HEK293 (cell line): ENCODE measurements at regions not wholly inside any gene's neighbourhood (a gene's known extent, or its start where the extent isn't known, plus 50 kb on each side); places are given as distances from the start of the nearest gene placed in this dataset.

ENCODE experiments used
- CTCF ChIA-PET: fragments of 350-600 bp; formaldehyde crosslinking; extraction: SDS; loops from one replicate; lab custom pipeline; 2021; ENCODE audit warnings: antibody characterized with exemption; lab: Yijun Ruan, JAX
- POLR2A ChIA-PET: fragments of 300-600 bp; formaldehyde crosslinking; extraction: SDS; loops from one replicate; lab custom pipeline; 2020; ENCODE audit warnings: antibody characterized with exemption, inconsistent platforms; lab: Yijun Ruan, JAX
- H3K27ac ChIP-seq: fragments of 200-500 bp; sonication (Bioruptor generic); 2 replicates; pipeline ENCODE4 v1.5.1; 2014; ENCODE audit warnings: low read depth, low read length, control low read depth, inconsistent platforms; ENCODE audit errors: extremely low read depth
- H3K36me3 ChIP-seq, 2 experiments: fragments of 200-500 bp in 1 of 2; sonication (Bioruptor generic) in 1 of 2; 1 replicate in 1 of 2; 2 replicates in 1 of 2; pipeline ENCODE4 v1.5.1; 2014 to 2017; ENCODE audit warnings: inconsistent platforms in 2 of 2, low read length in 2 of 2; ENCODE audit not compliant: control insufficient read depth in 2 of 2, insufficient read depth in 1 of 2
- H3K4me1 ChIP-seq: fragments of 200-500 bp; sonication (Bioruptor generic); 2 replicates; pipeline ENCODE4 v1.5.1; 2014; ENCODE audit warnings: mild to moderate bottlenecking, low read length, inconsistent platforms; ENCODE audit not compliant: control insufficient read depth, insufficient read depth
- H3K4me3 ChIP-seq: 2 replicates; pipeline ENCODE4 v1.5.1; 2011; ENCODE audit warnings: low read depth, mild to moderate bottlenecking, control low read depth, low read length, moderate library complexity
- H3K9me3 ChIP-seq: fragments of 200-500 bp; sonication (Bioruptor generic); 2 replicates; pipeline ENCODE4 v1.5.1; 2014; ENCODE audit warnings: low read depth, low read length, inconsistent platforms; ENCODE audit not compliant: control insufficient read depth, insufficient read depth
- BCL11B ChIP-seq: fragments of 450-650 bp; formaldehyde crosslinking; IDR thresholded peaks from 2 replicates; pipeline ENCODE4 v1.5.1; 2016; ENCODE audit warnings: low read depth, missing biosample characterization, missing genetic modification characterization
- GLIS2 ChIP-seq: fragments of 450-650 bp; formaldehyde crosslinking; IDR thresholded peaks from 2 replicates; pipeline ENCODE4 v1.5.1; 2016; ENCODE audit warnings: missing biosample characterization, missing genetic modification characterization
- OVOL3 ChIP-seq: fragments of 450-650 bp; formaldehyde crosslinking; IDR thresholded peaks from 2 replicates; pipeline ENCODE4 v1.5.1; 2016; ENCODE audit warnings: missing biosample characterization, missing genetic modification characterization
- SCRT2 ChIP-seq: fragments of 450-650 bp; formaldehyde crosslinking; IDR thresholded peaks from 2 replicates; pipeline ENCODE4 v1.5.1; 2016; ENCODE audit warnings: missing biosample characterization, missing genetic modification characterization
- SP7 ChIP-seq: fragments of 450-650 bp; formaldehyde crosslinking; IDR thresholded peaks from 2 replicates; pipeline ENCODE4 v1.5.1; 2016; ENCODE audit warnings: missing biosample characterization, missing genetic modification characterization
- ZFP3 ChIP-seq: fragments of 450-650 bp; formaldehyde crosslinking; IDR thresholded peaks from 2 replicates; pipeline ENCODE4 v1.5.1; 2016; ENCODE audit warnings: low read depth, missing biosample characterization, missing genetic modification characterization
- ZNF266 ChIP-seq: fragments of 450-650 bp; formaldehyde crosslinking; IDR thresholded peaks from 2 replicates; pipeline ENCODE4 v1.5.1; 2016; ENCODE audit warnings: missing biosample characterization, missing genetic modification characterization, low read depth
- ZNF350 ChIP-seq: fragments of 450-650 bp; formaldehyde crosslinking; IDR thresholded peaks from 2 replicates; pipeline ENCODE4 v1.5.0; 2017; ENCODE audit warnings: missing biosample characterization, mild to moderate bottlenecking, missing genetic modification characterization
- ZNF394 ChIP-seq: fragments of 450-650 bp; formaldehyde crosslinking; IDR thresholded peaks from 2 replicates; pipeline ENCODE4 v1.5.1; 2016; ENCODE audit warnings: missing biosample characterization, missing genetic modification characterization, mild to moderate bottlenecking, moderate library complexity, borderline replicate concordance
- ZNF433 ChIP-seq: fragments of 450-650 bp; formaldehyde crosslinking; IDR thresholded peaks from 2 replicates; pipeline ENCODE4 v1.5.1; 2016; ENCODE audit warnings: missing biosample characterization, missing genetic modification characterization, low read depth
- ZNF473 ChIP-seq: fragments of 450-650 bp; formaldehyde crosslinking; IDR thresholded peaks from 2 replicates; pipeline ENCODE4 v1.5.1; 2017; ENCODE audit warnings: missing biosample characterization, missing genetic modification characterization
- ZNF571 ChIP-seq: fragments of 450-650 bp; formaldehyde crosslinking; IDR thresholded peaks from 2 replicates; pipeline ENCODE4 v1.5.0; 2017; ENCODE audit warnings: missing biosample characterization, missing genetic modification characterization
- ZNF596 ChIP-seq: fragments of 450-650 bp; IDR thresholded peaks from 2 replicates; pipeline ENCODE4 v1.5.0; 2018; ENCODE audit warnings: missing biosample characterization, mild to moderate bottlenecking, missing genetic modification characterization, moderate library complexity
- ZNF610 ChIP-seq: fragments of 450-650 bp; formaldehyde crosslinking; IDR thresholded peaks from 2 replicates; pipeline ENCODE4 v1.5.1; 2016; ENCODE audit warnings: missing biosample characterization, missing genetic modification characterization, borderline replicate concordance
- ZNF76 ChIP-seq: fragments of 450-650 bp; formaldehyde crosslinking; IDR thresholded peaks from 2 replicates; pipeline ENCODE4; 2016; ENCODE audit warnings: low read depth, missing biosample characterization, missing genetic modification characterization, borderline replicate concordance
- ZNF768 ChIP-seq: fragments of 450-650 bp; formaldehyde crosslinking; IDR thresholded peaks from 2 replicates; pipeline ENCODE4 v1.5.1; 2018; ENCODE audit warnings: missing biosample characterization, mild to moderate bottlenecking, missing genetic modification characterization
- ZNF785 ChIP-seq: fragments of 450-650 bp; formaldehyde crosslinking; IDR thresholded peaks from 2 replicates; pipeline ENCODE4 v1.5.1; 2016; ENCODE audit warnings: missing biosample characterization, missing genetic modification characterization
- ZNF792 ChIP-seq: fragments of 450-650 bp; formaldehyde crosslinking; IDR thresholded peaks from 2 replicates; pipeline ENCODE4 v1.5.1; 2016; ENCODE audit warnings: missing biosample characterization, missing genetic modification characterization
- TF ChIP-seq, protein P1 (sequence below): fragments of 450-650 bp; formaldehyde crosslinking; optimal IDR thresholded peaks from 2 replicates; pipeline ENCODE3; 2016; ENCODE audit warnings: missing biosample characterization, mild to moderate bottlenecking, missing genetic modification characterization
- TF ChIP-seq, protein P2 (sequence below): fragments of 450-650 bp; formaldehyde crosslinking; IDR thresholded peaks from 2 replicates; pipeline ENCODE4 v1.5.1; 2016; ENCODE audit warnings: missing biosample characterization, missing genetic modification characterization

DNA sequence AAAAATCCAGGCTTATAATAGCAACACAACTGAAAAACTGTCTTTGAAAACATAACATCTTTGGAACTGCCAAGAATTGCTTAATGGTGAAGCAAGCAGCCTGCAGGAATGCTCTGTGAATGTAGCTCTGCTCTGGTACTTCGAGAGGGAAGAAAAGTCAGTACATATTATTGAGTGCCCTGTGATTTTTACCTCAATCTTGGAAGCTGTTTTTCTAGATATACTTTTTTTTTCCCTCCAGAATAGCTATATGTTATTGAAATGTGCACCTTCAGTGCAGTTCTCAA is 508.1 kb downstream of the PCNX1 start (continued):
- TF ChIP-seq, protein P1, sequence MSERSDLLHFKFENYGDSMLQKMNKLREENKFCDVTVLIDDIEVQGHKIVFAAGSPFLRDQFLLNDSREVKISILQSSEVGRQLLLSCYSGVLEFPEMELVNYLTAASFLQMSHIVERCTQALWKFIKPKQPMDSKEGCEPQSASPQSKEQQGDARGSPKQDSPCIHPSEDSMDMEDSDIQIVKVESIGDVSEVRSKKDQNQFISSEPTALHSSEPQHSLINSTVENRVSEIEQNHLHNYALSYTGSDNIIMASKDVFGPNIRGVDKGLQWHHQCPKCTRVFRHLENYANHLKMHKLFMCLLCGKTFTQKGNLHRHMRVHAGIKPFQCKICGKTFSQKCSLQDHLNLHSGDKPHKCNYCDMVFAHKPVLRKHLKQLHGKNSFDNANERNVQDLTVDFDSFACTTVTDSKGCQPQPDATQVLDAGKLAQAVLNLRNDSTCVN: no peak

DNA sequence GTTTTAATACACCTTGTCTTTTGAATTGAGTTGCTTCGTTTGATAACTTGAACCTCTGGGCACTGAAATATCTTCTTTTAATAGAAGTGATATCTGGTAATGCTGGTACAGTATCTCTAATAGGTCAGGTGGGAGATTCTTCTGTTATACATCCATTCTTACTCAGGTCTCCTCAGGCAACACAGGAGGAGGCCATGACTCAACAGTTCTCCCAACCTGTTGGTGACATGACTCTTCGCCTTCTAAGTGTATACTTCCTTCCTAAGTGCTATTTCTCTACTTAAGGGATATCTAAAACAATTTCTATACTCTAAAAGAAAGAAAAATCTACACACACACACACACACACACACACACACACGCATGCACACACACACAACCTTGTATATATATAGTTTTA is 509.1 kb downstream of the PCNX1 start:
- ChIA-PET CTCF (no interaction called here), POLR2A (no interaction called here)
- Histone ChIP-seq H3K4me3 (no peak overlapping the region), H3K36me3 (peaks cover 0 to 6% of the 10 kb centered on the region in 2 experiments; a peak in 1 of 3 replicates), H3K27ac (no peak overlapping the region), H3K4me1 (no peaks in the 10 kb centered on the region)
- TF ChIP-seq SCRT2 (peak; percentile 60; the same call in 1 of the 2 replicates), ZNF76 (no peak)
- TF ChIP-seq, all 188 proteins: peak for 1
- no peaks in the 10 kb centered on the region for H3K9me3 ChIP-seq

DNA sequence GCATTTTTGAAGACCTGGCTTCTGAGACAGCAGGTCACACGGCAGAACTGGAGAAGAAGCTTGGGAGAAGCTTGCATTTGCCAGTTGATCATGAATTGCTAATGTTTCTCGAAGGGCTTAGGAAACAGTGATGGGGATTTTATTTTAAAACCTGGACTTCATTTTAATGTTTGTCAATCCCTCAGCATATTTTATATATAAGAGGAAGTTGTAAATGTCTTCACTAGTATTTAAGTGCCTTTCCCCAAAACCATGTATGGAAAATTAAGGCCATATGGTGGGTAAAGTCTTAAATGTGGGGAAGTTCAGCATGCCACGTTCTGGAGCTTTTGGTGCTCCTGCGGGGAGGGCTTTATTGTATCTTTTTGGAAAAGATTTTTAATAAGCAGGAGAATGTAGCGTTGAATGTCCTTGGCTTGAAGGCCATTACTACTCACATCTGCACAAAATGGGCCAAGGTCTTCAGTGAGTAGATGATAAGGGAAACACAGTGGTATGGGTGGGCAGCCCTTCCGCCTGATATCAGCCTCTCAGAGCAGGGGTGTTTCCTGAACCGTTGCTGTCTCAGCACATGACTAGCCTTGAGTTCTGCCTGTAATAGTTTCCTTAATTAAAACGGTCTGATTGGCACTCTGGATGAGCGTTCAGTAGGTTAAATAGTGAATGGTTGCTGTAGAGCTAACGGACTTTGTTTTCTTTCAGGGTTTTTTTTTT is 511.4 kb downstream of the PCNX1 start:
- Histone ChIP-seq H3K4me3 (no peak overlapping the region), H3K9me3 (no peaks in the 10 kb centered on the region), H3K27ac (no peak overlapping the region), H3K36me3 (peaks cover 0 to 6% of the 10 kb centered on the region in 2 experiments; a peak in 1 of 3 replicates), H3K4me1 (no peaks in the 10 kb centered on the region)
- ChIA-PET POLR2A (no interaction called here), CTCF (no interaction called here)
- TF ChIP-seq ZNF76: no peak
- no peak for TF ChIP-seq ZNF350
- no peak for TF ChIP-seq ZFP3 (tag by site-specific recombination)
- TF ChIP-seq ZNF266 (tag by site-specific recombination): no peak
- TF ChIP-seq ZNF785: no peak

DNA sequence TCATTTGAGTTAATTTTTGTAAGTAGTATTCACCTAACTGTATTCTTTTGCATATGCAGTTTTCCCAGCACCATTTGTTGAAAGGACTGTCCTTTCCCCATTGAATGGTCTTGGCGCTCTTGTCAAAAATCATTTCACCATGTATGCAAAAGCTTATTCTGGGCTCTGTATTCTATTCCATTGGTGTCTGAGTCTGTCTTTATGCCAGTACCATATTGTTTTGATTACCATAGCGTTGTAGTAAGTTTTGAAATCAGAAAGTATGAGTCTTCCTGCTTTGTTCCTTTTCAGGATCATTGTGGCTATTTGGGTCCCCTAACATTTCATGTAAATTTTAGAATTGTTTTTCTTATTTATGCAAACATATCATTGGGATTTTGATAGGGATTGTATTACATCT is 508.7 kb upstream of the RGS6 start:
- Histone ChIP-seq H3K4me1 (no peaks in the 10 kb centered on the region), H3K36me3 (no peaks in the 10 kb centered on the region; a peak in 2 of 3 replicates), H3K27ac (no peak overlapping the region), H3K9me3 (no peaks in the 10 kb centered on the region; the same call in 1 of the 2 replicates), H3K4me3 (no peak overlapping the region)
- ChIA-PET POLR2A (no interaction called here), CTCF (no interaction called here)
- no peak for TF ChIP-seq OVOL3 (tag by site-specific recombination)
- no peak for TF ChIP-seq ZNF610 (tag by site-specific recombination)
- TF ChIP-seq ZNF596: no peak
- no peak for TF ChIP-seq ZNF571 (tag by site-specific recombination)
- no peak for TF ChIP-seq SP7 (tag by site-specific recombination)
- TF ChIP-seq ZNF433: no peak
- no peak for TF ChIP-seq ZNF473 (tag by site-specific recombination)
- no peak for TF ChIP-seq ZNF792 (tag by site-specific recombination)
- no peak for TF ChIP-seq ZNF768
- TF ChIP-seq ZNF394 (tag by site-specific recombination): no peak
- TF ChIP-seq, protein P1: no peak
- TF ChIP-seq, protein P2, sequence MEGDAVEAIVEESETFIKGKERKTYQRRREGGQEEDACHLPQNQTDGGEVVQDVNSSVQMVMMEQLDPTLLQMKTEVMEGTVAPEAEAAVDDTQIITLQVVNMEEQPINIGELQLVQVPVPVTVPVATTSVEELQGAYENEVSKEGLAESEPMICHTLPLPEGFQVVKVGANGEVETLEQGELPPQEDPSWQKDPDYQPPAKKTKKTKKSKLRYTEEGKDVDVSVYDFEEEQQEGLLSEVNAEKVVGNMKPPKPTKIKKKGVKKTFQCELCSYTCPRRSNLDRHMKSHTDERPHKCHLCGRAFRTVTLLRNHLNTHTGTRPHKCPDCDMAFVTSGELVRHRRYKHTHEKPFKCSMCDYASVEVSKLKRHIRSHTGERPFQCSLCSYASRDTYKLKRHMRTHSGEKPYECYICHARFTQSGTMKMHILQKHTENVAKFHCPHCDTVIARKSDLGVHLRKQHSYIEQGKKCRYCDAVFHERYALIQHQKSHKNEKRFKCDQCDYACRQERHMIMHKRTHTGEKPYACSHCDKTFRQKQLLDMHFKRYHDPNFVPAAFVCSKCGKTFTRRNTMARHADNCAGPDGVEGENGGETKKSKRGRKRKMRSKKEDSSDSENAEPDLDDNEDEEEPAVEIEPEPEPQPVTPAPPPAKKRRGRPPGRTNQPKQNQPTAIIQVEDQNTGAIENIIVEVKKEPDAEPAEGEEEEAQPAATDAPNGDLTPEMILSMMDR (tag by site-specific recombination): no peak
- no peak for TF ChIP-seq ZNF785
- TF ChIP-seq BCL11B: no peak
- TF ChIP-seq GLIS2: no peak
